ENCODE measurements at regions not wholly inside any gene's neighbourhood (a gene's known extent, or its start where the extent isn't known, plus 50 kb on each side); places are given as distances from the start of the nearest gene placed in this dataset.

DNA sequence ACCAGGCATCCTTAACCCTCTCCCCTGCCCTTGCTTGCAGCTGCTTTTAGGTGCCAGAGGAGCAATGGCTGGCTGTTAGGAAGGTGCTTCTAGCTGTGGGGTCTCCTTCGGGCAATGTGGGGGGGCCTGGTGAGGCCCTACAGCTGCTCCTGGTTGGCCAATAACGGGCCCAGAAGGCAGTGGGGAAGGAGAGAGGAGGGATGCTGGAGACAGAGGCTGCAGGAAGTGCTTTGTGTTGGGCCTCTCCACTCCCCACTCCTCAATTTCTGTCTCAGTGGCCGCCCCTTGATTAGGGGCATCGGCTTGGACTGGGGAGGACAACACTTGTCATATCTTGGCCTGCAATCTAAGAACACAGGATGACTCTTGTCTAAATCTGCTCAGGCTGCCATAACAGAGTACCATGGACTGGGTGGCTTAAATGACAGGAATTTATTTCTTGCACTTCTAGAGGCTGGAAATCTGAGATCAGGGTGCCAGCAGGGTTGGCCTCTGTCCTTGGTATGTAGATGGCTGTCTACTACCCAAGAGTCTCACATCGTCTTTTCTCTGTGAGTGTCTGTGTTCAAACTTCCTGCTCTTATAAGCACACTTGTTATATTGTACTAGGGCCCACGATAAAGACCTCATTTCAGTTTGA is 374.3 kb downstream of the MID1IP1 start:
- no peak for TF ChIP-seq MAFK (IDR thresholded peaks at IDR 0.05; ENCODE audit: low read depth, low read length)
- no peak for TF ChIP-seq SMC3 (IDR thresholded peaks at IDR 0.05; ENCODE audit: low read depth, low read length)
- TF ChIP-seq, protein P1, sequence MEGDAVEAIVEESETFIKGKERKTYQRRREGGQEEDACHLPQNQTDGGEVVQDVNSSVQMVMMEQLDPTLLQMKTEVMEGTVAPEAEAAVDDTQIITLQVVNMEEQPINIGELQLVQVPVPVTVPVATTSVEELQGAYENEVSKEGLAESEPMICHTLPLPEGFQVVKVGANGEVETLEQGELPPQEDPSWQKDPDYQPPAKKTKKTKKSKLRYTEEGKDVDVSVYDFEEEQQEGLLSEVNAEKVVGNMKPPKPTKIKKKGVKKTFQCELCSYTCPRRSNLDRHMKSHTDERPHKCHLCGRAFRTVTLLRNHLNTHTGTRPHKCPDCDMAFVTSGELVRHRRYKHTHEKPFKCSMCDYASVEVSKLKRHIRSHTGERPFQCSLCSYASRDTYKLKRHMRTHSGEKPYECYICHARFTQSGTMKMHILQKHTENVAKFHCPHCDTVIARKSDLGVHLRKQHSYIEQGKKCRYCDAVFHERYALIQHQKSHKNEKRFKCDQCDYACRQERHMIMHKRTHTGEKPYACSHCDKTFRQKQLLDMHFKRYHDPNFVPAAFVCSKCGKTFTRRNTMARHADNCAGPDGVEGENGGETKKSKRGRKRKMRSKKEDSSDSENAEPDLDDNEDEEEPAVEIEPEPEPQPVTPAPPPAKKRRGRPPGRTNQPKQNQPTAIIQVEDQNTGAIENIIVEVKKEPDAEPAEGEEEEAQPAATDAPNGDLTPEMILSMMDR (conservative IDR thresholded peaks at IDR 0.05; ENCODE audit: low read depth, low read length) = no peak
- no peak for TF ChIP-seq POLR2A (IDR thresholded peaks at IDR 0.05; ENCODE audit: low read depth, low read length)
- no peak for TF ChIP-seq CEBPB (IDR thresholded peaks at IDR 0.05; ENCODE audit: low read depth, low read length)
- TF ChIP-seq RCOR1 (IDR thresholded peaks at IDR 0.05; ENCODE audit: insufficient replicate concordance, low read length) = no peak
- no peak for TF ChIP-seq BHLHE40 (IDR thresholded peaks at IDR 0.05; ENCODE audit: low read depth, low read length)

Measured in IMR-90 (cell line).